GM18498 (cell line): ENCODE measurements at regions not wholly inside any gene's neighbourhood (a gene's known extent, or its start where the extent isn't known, plus 50 kb on each side); places are given as distances from the start of the nearest gene placed in this dataset.

Experiments
- ATAC-seq: cut with Tn5 transposase; IDR thresholded peaks from one replicate; pipeline ENCODE4 v1.9.1; 2021; ENCODE audit warnings: mild to moderate bottlenecking, moderate library complexity; ENCODE audit not compliant: unreplicated experiment

DNA sequence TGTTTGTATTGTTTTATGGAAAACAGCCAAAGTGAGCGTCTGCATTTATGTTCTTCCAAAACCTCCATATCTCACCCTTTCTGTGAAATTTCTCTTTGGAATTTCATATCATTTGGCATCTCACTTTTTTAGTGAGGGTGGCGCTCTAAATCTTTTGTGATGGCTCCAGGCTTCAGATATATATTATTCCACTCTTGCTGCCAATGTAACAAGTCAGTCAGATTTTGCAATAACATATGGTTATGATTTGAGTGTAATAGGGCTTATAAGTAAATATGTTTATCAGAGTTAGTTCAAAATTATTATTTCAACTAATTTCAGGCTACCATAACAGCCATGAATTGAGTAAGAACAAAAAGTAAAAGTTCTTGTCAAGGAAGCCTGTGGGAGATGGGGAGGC, 314.7 kb downstream of the PDGFC start:
- no peak for ATAC-seq

DNA sequence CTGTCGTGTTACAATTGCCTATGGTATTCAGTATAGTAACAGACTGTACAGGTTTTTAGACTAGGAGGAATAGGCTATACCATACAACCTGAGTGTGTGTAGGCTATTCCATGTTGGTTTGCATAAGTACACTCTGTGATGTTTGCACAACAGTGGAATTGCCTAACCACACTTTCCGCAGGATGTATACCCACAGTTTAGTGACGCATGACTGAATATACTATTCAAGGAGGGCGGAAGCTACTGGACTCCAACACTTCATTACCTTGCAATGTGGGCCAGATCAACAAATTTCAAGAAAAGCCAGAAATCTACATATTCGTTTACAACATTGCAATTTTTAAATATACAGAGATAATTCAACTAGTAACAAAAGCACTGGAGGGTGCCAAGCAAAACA, 317.2 kb downstream of the PDGFC start:
- no peak for ATAC-seq

DNA sequence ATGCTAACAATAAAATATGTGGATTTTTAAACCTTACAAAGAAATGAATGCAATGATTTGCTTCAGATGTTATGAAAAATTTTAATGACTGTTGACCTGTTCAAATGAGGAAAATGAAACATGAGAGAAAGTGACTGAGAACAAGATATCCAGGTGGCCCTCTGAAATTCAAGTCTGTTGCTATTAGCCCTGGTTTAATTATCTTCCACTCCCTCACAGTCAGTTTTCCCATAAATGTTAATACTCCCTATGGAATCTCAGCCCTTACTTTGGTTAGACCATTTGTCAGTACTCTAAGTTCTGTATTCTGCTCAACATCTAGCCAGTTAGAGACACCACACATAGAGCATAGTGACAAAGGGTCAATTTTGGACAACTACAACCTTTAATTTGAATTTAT, 327.8 kb downstream of the PDGFC start:
- ATAC-seq: no peak

DNA sequence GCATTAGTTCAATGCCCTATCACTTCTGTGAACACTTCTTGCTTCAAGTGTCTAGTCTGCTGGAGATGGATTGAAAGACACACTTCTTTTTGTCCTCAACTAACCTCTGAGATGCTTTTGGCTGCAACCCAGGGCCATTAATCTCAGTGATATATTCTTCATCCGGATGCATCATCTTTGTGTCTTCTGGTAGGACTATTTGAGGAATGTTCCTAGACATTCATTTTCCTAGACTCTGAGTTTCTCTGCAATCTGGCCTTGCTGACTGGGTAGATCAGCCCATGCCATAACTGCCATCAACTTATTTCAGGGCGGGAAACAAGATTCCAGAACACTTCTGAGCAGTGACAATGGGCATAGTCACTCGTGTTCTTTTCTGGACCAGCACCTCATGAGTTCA, 329.4 kb downstream of the PDGFC start:
- no peak for ATAC-seq

DNA sequence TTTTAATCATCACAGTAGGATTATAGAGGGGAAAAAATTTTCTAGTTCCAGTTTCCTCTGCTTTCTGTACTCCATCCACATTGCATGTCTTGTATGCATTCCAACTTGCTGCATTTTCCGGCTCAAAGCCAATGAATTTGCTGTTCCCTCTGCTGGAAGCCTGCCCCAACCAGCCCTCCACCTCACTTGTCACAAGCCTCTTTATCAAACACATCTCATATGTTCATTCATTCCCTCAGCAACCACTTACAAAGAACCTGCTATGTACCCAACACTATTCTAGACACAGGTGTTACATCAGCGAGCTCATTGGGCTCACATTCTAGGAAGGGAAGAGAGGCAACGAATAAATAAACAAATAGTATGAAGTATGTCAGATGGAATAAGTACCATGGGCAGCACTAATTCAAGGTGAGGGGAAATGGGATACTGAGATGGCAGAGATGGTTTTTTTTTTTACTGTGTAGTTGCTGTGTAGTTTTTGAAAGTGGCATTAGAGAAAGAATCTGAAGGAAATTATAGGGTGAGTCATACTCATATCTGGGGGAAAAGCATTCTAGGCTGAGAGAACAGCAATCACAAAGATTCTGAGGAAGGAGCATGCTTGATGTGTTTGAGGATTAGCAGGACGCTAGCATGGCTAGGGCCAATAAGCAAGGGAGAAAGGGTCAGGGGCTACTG, 332.5 kb downstream of the PDGFC start:
- no peak for ATAC-seq

DNA sequence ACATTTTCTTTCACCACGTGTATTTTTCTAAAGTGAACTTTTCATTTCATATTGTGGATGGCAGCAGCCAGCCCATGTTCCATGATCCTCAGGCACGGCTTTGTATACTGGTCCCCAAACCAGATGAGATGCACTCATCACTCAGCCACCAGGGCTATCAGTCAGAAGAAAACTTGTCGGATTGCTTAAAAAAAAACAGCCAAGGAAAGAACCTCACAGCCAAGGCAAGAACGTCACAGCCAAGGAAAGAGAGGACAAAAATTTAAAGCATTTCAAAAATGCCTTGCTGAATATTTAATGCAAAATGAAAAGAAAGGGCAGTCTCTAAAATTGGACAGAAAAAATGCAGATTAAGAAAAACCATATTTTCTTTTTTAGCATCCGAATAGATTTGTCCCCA, 333.3 kb downstream of the PDGFC start:
- ATAC-seq: no peak

DNA sequence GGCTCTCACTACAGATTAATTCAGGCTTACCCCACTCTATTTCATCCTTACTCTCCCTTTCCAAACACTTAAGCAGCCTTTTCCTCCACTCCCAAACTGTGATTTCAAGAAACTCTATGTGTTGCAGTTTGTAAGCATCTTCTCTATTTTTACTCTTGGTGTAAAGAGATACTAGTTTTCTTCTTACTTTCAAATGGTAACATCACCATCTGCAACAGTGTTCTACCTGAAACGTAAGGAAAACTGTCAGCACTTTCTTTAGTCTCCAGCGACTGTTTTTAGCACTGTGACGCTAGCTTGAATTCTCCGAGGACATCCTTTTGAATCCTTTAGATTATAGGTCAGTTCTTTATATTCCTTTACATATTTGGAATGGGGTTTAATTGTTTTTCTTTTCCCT, 335.2 kb downstream of the PDGFC start:
- no peak for ATAC-seq

DNA sequence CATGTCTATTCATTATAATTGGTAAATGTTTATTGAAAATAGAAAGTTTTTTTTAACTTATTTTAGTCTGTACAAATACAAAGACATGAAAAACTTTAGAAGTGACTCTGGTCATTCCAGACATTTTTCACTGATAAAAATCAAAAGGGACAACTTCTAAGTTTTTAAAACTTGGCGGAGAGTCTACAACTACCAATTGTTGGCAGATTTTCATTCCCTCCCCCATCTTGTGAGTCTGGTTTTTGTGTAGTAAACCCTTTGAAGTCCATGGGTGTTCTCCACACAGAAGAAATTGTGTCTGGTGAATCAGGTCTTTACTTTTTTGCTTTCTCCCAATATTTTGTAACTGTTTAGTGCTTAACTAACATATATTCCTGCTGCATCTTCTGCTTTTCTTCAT, 336.5 kb downstream of the PDGFC start:
- no peak for ATAC-seq

DNA sequence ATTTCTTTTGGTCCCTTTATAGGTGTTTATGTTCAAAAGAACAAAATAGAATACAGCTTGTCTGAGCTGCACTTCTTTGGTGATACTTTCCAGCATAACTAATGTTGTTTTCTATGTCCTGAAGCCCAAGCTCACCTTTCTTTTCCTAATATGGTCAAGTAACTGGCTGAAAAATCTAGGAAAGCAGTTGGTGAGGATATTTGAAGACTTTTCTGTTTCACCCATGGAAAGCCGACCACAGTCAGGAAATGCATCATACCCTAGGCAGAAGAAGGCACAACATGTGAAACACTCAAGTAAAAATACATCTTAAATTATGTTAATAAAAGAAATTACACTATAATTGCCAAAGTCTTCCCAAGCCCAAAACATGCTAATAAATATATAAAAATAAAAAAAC, 337.0 kb downstream of the PDGFC start:
- no peak for ATAC-seq

DNA sequence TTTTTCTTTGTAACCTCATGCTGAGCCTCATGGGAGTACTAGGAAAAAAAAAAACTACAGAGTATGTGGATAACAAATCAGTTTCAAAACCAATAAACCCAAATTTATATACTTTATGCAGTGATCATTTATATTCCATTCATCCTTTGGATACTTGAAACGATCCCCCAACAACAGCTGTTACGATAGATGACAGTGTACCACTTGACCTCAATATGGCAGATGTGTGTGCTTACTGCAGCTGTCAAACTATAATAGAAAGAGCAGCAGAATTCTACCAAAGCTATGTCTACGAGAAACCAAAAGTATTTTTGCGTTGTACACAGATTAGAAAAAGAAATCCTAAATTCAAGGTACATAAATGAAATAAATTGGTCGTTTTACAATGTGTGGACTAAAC, 337.8 kb downstream of the PDGFC start:
- ATAC-seq: no peak

DNA sequence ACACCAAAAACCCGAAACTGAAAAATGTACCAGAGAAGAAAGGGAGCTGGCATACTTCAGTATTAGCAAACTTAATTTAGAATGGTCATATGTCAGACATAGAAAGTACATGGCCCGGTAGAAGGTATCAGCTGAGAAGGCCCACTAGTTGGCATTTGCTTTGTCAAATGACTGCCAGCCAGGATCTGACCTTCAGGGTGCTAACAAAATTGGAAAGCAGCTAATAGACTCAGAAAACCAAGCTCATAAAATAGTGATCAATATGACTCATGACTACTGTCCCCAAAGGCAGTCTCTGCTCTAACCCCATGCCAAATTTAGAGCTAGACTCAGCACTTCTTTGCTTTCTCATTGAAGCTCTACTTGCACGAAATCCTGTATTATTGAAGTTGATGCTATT, 342.7 kb downstream of the PDGFC start:
- no peak for ATAC-seq

DNA sequence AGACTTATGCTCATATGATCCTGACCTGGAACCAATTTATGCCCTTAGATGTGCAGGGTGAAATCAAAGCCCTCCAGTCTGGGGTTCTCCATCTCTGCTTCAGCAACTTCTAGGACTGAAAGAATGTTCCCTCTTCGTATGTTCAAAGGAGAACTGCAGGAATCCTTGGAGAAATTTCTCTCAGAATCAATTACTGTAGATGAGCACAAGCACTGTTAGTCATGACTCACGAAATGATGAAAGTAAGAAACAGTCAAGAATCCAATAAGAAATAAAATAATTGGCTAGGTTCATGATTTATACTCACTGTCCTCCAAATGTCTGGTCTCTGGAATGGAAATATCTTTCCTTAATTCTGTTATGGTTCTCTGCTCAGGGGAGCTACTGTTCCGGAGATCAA, 348.2 kb downstream of the PDGFC start:
- no peak for ATAC-seq

DNA sequence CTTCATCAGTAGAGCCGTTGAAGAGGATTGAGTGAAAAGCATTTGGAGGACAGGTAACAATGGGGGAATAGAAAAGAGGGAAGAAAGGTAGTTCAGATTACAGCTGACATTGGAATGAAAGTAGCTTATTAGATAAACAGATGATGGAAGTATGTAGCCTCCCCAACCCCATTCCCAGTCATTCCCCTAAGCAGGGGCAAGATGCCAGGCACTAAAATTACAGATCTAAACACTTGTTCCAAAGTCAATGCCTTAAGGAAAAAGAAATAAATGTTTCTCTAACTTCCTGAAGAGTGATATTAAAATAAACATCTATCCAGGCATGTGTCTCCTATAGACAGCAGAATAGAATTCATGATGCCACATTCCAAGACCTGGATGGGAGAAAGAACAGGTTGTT, 350.8 kb downstream of the PDGFC start:
- no peak for ATAC-seq

DNA sequence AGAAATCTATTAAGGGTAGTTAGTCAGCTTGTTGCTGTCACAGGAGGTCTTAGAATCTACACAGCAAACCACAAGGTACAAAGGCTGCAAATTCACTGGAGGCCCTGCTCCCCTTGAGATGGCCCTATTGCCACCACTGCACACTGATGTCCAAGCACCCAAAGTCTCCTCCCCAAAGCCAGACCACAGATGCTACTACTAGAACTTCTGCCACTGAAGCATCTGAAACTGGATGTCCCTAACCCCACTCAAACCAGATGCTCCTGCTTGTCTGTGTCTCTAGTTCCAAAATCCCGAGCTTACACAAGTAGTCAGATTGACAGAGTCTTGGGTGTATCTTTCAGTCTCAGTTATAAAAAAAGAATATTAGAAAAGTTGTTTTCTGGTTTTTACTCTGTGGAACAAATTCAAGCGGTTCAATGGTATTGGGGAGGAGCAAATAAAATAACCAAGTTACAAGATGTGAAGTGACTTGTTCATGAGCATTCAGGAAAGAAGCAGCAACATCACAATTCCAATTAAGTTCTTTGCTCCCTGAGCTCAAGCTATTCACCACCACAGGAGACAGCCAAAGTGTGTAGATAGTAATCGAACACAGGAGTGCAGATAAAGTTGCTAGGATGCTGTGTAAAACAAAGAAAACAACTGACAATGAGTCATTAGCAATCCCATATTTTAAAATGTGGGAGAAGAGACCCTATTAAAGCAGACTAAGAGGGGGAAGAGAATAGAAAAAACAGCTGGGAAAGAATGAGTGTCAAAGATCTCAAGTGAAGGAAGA, 352.3 kb downstream of the PDGFC start:
- no peak for ATAC-seq

DNA sequence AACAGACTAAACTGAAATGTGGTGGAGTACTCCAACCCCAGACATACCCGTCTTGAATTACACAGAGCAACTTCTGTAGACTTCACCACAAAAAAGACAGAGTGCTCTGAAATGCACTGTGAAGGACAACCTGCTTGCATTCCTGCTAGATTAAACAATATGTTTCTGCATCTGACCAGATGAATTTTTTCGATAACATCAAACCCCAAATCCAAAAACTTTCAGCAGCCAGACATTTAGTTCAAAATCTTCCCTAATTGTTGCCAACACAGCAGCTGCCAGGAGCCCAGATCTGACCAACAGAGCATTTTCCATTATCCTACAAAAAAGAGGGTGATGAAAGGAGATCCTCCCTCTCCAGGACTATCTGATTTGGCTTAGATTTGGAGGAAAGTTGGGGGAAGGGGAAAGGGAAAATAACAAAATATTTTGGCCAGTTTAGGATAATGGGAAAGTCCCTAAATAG, 356.5 kb downstream of the PDGFC start:
- no peak for ATAC-seq

DNA sequence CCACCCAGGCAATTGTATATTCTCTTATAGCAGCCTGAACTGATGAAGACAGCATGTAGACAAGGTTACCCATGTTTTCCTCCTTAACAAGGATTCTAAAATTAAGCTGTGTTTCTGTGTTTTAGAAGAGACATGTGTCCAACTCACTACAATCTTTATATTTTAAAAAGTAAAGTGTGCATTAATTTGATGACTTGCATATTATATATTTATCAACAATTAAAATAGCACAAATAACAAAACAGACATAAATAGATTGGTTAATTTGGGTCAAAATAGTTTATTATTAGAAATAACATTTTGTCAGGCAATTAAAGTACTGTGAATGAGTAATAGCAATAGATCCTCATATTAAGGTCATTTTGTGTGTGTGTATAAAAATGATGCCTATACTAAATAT, 357.1 kb downstream of the PDGFC start:
- ATAC-seq: no peak

DNA sequence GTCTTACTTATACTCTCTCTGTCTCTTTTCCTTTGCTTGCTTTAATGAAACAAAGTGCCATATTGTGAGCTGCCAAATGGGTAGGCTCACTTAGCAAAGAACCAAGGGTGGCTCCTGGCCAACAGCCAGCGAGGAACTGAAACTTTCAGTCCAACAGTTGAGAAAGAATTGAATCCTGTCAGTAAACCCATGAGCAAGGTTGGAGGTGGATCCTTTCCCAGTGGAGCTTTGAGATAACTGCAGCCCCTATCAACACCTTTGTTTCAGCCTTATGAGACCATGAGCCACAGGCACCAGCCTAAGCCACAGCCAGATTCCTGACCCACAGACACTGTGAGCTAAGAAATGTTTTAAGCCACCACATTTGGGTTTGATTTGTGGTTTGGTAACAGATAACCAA, 362.2 kb downstream of the PDGFC start:
- no peak for ATAC-seq

DNA sequence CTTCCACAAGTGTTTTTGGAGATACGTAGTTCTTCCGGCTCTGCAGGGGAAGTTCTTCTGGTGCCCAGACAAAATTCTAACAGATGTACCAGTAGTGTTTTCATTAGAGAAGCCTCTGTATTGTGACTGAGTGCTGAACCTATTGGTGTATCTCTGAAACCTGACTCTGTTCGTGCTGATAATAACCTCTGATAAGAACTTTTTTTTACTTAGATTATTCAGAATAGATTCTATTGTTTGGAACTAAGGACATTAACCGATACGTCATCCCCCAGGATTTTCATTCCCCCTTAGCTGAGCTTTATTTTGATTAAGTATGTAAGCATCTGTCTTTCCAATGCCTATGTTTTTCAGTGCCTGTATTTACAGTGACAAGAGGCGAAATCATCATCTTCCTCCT, 362.9 kb downstream of the PDGFC start:
- no peak for ATAC-seq

DNA sequence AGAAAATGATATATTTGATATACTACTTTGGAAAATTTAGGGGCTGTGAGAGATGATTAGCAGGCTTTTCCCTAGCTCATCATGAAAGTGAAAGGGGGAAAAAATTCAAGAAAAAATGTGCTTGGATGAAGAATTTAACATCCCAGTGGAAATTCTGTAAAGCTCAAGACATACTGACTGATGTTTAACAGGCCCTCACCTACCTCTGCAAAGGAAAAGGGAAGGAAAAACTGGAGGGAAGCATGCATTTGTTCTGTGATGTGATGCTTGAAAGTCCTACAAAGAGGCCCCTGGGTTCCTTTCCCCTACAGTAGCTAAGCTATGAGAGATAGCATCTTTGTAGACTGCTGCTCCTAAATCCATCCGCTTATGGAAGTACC, 364.1 kb downstream of the PDGFC start:
- ATAC-seq: no peak

DNA sequence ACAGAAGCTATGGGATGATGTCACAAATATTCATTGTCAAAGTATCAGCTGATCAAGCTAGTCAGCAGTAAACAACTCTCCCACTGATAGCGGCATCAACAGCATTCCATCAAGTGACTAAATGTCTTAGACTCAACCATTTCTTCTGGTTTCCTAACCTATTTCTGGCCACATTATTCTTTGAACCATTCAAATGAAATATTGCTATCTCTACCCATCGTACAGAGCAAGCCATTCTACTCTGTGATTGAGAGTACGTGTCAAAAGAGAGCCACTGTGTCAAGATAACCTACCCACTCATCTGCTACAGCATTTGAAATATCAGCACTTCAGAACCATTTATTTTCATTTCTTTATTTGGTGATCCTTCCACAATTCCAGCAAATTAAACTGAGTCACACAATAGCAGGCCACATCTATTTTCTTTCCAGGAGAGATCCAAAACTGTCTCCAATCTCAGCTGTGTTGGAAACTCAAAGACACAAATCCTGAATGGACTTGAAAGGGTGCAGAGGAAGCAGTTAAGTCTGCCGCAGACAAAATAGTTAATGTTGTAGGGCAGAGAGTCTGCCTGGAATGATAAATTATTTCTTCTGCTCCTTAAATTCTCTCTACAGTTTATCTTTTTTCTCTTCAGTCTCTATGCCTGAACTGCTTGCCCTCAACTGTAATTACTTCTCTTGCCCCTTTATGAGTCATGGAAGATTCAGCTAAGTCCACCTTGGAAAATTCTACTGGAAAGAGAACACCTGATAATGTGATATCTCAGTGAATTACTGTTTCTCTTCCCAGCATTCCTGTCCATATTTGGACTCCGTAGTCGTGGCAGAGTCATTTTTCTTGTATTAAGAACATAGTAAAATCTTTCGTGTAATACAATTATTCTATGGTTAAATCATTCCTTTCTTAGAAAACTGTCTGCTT, 364.8 kb downstream of the PDGFC start:
- no peak for ATAC-seq

DNA sequence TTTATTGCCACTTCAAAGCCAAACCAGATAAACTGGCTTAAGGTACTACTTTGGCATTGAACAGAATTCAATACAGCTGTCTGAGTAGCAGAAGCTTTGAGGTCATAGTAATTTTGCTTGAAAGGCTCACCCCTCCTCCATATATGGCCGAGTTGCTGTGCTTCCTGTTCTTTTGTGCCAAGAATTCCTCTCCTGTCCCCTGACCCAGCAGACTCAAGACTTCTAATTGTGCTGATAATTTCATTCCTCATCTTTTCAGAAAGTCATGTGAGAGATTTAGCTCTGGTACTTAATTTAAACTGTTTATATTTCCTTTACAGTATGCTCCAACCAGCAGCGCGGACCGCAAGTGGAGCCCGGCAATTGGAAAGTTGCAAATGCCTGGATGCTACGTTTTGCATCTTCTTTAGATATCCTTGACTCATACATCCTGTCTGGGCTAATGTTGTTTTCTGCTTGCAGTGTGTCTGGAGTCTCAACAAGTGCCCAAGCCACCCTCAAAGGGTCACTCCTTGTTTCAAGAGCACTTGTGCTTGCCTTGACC, 373.4 kb downstream of the PDGFC start:
- ATAC-seq: no peak
